ENCODE measurements at regions not wholly inside any gene's neighbourhood (a gene's known extent, or its start where the extent isn't known, plus 50 kb on each side); places are given as distances from the start of the nearest gene placed in this dataset.
"Not testable (repeated sequence)": the region's sequence is repeated elsewhere in the genome, so short reads cannot be mapped to it uniquely, and the experiment has no call there.

DNA sequence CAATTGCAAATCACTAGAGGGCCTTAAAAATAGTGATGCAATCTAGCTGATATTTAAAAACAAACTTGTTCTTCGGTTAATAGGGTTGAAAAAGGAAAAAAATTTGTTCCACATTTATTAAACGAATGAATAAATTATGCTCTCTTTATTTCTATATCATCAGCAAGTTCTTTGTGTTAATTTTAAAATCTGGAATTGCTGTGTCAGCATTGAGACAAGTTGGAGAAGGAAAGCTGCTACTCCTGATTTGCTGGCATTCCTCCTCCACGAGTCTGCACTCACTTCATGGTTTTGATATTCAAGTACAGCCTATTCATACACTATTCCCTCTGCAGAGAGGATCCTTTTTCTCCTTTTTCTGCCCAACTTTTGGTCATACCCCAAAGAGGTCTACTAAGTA lies 117.6 kb downstream of the MRPL39 start:
- DNase-seq, result no peak
- H3K9me3 ChIP-seq, result no peaks in the 10 kb centered on the region
- no peaks in the 10 kb centered on the region for H3K4me1 ChIP-seq
- TF ChIP-seq, protein P1, sequence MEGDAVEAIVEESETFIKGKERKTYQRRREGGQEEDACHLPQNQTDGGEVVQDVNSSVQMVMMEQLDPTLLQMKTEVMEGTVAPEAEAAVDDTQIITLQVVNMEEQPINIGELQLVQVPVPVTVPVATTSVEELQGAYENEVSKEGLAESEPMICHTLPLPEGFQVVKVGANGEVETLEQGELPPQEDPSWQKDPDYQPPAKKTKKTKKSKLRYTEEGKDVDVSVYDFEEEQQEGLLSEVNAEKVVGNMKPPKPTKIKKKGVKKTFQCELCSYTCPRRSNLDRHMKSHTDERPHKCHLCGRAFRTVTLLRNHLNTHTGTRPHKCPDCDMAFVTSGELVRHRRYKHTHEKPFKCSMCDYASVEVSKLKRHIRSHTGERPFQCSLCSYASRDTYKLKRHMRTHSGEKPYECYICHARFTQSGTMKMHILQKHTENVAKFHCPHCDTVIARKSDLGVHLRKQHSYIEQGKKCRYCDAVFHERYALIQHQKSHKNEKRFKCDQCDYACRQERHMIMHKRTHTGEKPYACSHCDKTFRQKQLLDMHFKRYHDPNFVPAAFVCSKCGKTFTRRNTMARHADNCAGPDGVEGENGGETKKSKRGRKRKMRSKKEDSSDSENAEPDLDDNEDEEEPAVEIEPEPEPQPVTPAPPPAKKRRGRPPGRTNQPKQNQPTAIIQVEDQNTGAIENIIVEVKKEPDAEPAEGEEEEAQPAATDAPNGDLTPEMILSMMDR (IDR thresholded peaks at IDR 0.05), result no peak
- no peak for ATAC-seq
- H3K36me3 ChIP-seq, result no peaks in the 10 kb centered on the region
- H3K27me3 ChIP-seq (ENCODE audit: low read depth), result no peaks in the 10 kb centered on the region
- no peak overlapping the region for H3K4me3 ChIP-seq
- intact Hi-C loops (cut with DNase I), result no loop called here
- no peak overlapping the region for H3K27ac ChIP-seq

DNA sequence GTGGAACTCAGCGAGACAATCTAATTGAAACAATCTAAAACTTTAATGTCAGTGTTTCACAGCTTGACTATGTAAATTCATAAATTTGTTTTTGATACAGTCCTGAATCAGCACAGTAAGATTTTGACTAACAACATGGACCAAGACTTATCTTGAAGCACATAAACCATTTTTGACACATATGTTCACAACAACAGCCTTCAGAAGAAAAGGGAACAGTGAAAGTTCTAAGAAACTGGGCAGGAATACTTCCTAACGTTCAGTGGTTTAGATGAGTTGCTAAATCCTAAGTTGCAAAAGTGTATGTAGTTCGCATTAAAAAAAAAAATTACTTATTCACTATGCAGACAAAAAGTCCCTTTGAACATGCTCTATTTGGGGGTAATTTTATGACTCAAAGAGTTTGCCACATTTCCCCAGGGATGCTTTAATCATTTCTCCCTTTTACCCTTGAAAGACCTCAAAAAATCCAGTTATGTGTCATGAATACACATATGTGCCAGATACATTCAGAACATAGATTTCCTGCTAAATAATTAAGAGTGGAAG lies 120.2 kb downstream of the MRPL39 start:
- Histone ChIP-seq H3K9me3 (peaks cover 7% of the 10 kb centered on the region), H3K36me3 (no peaks in the 10 kb centered on the region), H3K4me1 (no peaks in the 10 kb centered on the region), H3K27me3 (ENCODE audit: low read depth) (no peaks in the 10 kb centered on the region), H3K27ac (no peak overlapping the region), H3K4me3 (no peak overlapping the region)
- TF ChIP-seq, protein P1 (IDR thresholded peaks at IDR 0.05), result no peak
- intact Hi-C loops (cut with DNase I), result no loop called here
- no peak for DNase-seq
- peak in 1 of 2 donors; percentile 21 for ATAC-seq

DNA sequence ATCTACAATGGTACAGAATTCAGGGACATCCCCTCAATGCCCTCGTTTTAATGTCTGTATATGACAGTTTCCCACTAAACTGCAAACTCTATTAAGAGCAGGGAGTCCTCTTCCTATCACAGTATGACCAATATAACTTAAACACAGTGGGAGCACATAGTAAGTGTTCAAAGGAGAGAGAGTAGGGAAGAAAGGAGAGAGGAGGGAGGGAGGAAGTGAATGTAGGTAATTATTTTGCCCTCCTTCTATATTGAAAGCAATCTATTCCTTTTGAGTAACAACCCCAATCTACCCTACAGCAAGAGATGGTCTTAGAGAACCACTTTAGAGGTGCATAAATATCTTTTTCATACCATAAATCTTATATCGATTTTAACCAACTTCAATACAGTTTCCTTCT lies 121.4 kb downstream of the MRPL39 start:
- ATAC-seq (no peak), DNase-seq (no peak)
- intact Hi-C loops (cut with DNase I), result no loop called here
- no peaks in the 10 kb centered on the region for H3K4me1 ChIP-seq
- H3K36me3 ChIP-seq, result no peaks in the 10 kb centered on the region
- no peak overlapping the region for H3K4me3 ChIP-seq
- peaks cover 16% of the 10 kb centered on the region for H3K9me3 ChIP-seq
- no peaks in the 10 kb centered on the region for H3K27me3 ChIP-seq (ENCODE audit: low read depth)
- TF ChIP-seq, protein P1 (IDR thresholded peaks at IDR 0.05), result no peak
- no peak overlapping the region for H3K27ac ChIP-seq

DNA sequence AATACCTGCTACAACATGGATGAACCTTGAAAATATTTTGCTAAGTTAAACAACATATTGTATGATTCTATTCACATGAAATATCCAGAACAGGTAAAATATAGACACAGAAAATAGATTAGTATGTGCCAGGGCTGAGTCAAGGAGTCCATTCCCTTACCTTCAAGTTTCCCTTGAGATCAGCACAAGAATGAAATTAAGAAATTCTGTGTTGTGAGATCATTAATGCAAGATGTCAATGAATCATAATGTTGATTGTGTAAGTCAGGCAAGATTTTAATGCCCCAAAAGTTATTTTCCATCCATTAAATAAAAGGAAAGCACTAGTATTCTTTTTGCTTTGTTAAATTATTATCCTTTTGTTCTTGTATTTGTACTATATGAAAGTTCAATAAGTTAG lies 139.4 kb downstream of the MRPL39 start:
- H3K36me3 ChIP-seq, result no peaks in the 10 kb centered on the region
- no peak for ATAC-seq
- TF ChIP-seq, protein P1 (IDR thresholded peaks at IDR 0.05), result no peak
- H3K9me3 ChIP-seq, result no peaks in the 10 kb centered on the region
- H3K4me1 ChIP-seq, result no peaks in the 10 kb centered on the region
- no peak for DNase-seq
- no peaks in the 10 kb centered on the region for H3K27me3 ChIP-seq (ENCODE audit: low read depth)
- H3K27ac ChIP-seq, result no peak overlapping the region
- H3K4me3 ChIP-seq, result no peak overlapping the region
- intact Hi-C loops (cut with DNase I), result no loop called here

DNA sequence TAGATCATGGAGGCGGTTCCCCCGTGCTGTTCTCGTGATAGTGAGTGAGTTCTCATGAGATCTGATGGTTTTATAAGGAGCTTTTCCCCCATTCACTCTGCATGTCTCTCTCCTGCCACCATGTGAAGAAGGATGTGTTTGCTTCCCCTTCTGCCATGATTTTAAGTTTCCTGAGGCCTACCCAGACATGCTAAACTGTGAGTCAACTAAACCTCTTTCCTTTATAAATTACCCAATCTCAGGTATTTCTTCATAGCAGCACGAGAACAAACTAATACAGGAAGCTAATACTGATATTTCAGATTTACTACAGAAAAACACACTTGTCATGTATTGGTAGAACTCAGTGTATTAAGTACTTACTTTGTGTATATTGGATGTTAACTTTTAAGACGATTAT lies 140.2 kb downstream of the MRPL39 start:
- H3K4me3 ChIP-seq; DNase-seq; H3K9me3 ChIP-seq; ATAC-seq; H3K27ac ChIP-seq; H3K27me3 ChIP-seq (ENCODE audit: low read depth); H3K36me3 ChIP-seq; intact Hi-C loops (cut with DNase I); H3K4me1 ChIP-seq: not testable (repeated sequence)

DNA sequence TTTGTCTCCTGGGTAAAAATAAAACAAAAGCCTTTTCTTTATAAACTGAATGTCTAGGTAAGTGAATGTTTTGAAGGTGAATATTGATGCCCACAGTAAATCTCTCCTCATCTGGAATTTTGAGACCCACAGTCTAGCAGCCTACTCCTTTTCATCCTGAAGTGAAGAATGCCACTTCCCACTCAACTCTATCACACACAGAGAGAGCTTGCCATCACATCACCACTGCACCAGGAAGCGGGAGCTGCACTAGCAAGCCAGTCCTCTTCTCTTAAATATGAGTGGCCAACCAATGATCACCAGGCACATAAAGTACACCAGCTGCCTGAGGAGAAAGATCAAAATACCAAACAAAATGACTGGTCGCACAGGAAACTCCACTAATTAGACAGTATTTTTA lies 140.8 kb downstream of the MRPL39 start:
- no peak for DNase-seq
- H3K36me3 ChIP-seq, result no peaks in the 10 kb centered on the region

More for the DNA sequence above, 140.8 kb downstream of the MRPL39 start:
- H3K4me1 ChIP-seq, result no peaks in the 10 kb centered on the region
- H3K9me3 ChIP-seq, result no peaks in the 10 kb centered on the region
- intact Hi-C loops (cut with DNase I), result no loop called here
- no peak overlapping the region for H3K27ac ChIP-seq
- ATAC-seq, result no peak
- no peaks in the 10 kb centered on the region for H3K27me3 ChIP-seq (ENCODE audit: low read depth)
- H3K4me3 ChIP-seq, result no peak overlapping the region
- TF ChIP-seq, protein P1 (IDR thresholded peaks at IDR 0.05), result no peak
